HEK293T (cell line): ENCODE measurements at regions not wholly inside any gene's neighbourhood (a gene's known extent, or its start where the extent isn't known, plus 50 kb on each side); places are given as distances from the start of the nearest gene placed in this dataset.

Source experiments
- ARNT ChIP-seq: fragments of 450-650 bp; IDR thresholded peaks from 2 replicates; pipeline ENCODE4 v1.6.1; 2017; ENCODE audit warnings: mild to moderate bottlenecking
- BHLHE40 ChIP-seq: fragments of 450-650 bp; IDR thresholded peaks from 2 replicates; pipeline ENCODE4 v1.6.1; 2016; ENCODE audit warnings: mild to moderate bottlenecking, moderate library complexity, borderline replicate concordance
- ELF4 ChIP-seq: fragments of 450-650 bp; IDR thresholded peaks from 2 replicates; pipeline ENCODE4 v1.6.1; 2017; ENCODE audit warnings: antibody characterized with exemption
- FOXA1 ChIP-seq: fragments of 450-650 bp; IDR thresholded peaks from 2 replicates; pipeline ENCODE4 v1.6.1; 2016; ENCODE audit warnings: mild to moderate bottlenecking
- FOXK2 ChIP-seq: fragments of 450-650 bp; IDR thresholded peaks from 2 replicates; pipeline ENCODE4 v1.6.1; 2016; ENCODE audit warnings: mild to moderate bottlenecking
- FOXM1 ChIP-seq: fragments of 450-650 bp; IDR thresholded peaks from 2 replicates; pipeline ENCODE4 v1.6.1; 2017; ENCODE audit warnings: mild to moderate bottlenecking, borderline replicate concordance
- NFRKB ChIP-seq: fragments of 450-650 bp; IDR thresholded peaks from 2 replicates; pipeline ENCODE4 v1.6.1; 2016; ENCODE audit warnings: mild to moderate bottlenecking, moderate library complexity
- SP1 ChIP-seq: fragments of 450-650 bp; IDR thresholded peaks from 2 replicates; pipeline ENCODE4 v1.6.1; 2017
- SUZ12 ChIP-seq: fragments of 450-650 bp; IDR thresholded peaks from 2 replicates; pipeline ENCODE4 v1.6.1; 2016; ENCODE audit warnings: mild to moderate bottlenecking
- ZNF384 ChIP-seq: fragments of 450-650 bp; IDR thresholded peaks from 2 replicates; pipeline ENCODE4 v1.6.1; 2016
- TF ChIP-seq, protein P1 (sequence below): fragments of 450-650 bp; IDR thresholded peaks from 2 replicates; pipeline ENCODE4 v1.6.1; 2016

DNA sequence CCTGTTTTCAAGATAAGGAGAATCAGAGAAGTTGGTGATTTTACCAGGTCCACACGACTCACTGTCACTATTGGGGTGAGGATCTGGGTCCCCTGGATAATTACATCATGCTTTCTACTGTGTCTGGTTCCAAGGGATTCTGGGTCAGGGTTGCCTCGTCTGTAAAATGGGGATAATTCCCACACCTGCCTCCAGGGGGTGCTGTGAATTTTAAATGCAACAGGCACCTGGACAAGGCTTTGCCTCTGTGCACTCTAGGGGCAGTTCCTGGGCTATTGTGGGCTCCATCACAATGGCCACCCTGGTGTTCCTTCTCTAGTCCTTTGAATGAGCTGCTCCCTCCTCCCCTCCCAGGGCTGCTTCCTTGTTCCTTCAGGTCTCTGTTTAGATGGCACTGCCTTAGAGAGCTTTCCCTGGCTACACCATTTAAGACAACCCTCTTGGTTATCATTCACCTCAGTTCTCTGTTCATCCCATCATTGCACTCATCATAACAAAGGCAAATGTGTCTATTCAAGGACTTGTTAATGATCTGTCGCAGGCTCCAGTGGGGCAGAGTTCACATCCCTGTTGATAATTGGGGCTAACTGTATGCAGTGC is 178.6 kb downstream of the MIAT start:
- TF ChIP-seq SP1, result no peak
- TF ChIP-seq BHLHE40, result no peak
- TF ChIP-seq SUZ12, result no peak
- TF ChIP-seq FOXM1, result no peak
- no peak for TF ChIP-seq ELF4
- TF ChIP-seq ZNF384, result no peak
- no peak for TF ChIP-seq FOXA1
- TF ChIP-seq FOXK2, result no peak
- TF ChIP-seq, protein P1, sequence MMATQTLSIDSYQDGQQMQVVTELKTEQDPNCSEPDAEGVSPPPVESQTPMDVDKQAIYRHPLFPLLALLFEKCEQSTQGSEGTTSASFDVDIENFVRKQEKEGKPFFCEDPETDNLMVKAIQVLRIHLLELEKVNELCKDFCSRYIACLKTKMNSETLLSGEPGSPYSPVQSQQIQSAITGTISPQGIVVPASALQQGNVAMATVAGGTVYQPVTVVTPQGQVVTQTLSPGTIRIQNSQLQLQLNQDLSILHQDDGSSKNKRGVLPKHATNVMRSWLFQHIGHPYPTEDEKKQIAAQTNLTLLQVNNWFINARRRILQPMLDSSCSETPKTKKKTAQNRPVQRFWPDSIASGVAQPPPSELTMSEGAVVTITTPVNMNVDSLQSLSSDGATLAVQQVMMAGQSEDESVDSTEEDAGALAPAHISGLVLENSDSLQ, result no peak
- TF ChIP-seq NFRKB, result no peak
- TF ChIP-seq ARNT, result no peak
